HEK293 (cell line): ENCODE measurements at regions not wholly inside any gene's neighbourhood (a gene's known extent, or its start where the extent isn't known, plus 50 kb on each side); places are given as distances from the start of the nearest gene placed in this dataset.
A peak's percentile ranks its signal among the peaks of the same experiment; 100 is the strongest.

Source experiments
- CTCF ChIA-PET: fragments of 350-600 bp; formaldehyde crosslinking; extraction: SDS; loops from one replicate; lab custom pipeline; 2021; ENCODE audit warnings: antibody characterized with exemption; lab: Yijun Ruan, JAX
- POLR2A ChIA-PET: fragments of 300-600 bp; formaldehyde crosslinking; extraction: SDS; loops from one replicate; lab custom pipeline; 2020; ENCODE audit warnings: antibody characterized with exemption, inconsistent platforms; lab: Yijun Ruan, JAX
- H3K27ac ChIP-seq: fragments of 200-500 bp; sonication (Bioruptor generic); 2 replicates; pipeline ENCODE4 v1.5.1; 2014; ENCODE audit warnings: low read depth, low read length, control low read depth, inconsistent platforms; ENCODE audit errors: extremely low read depth
- H3K36me3 ChIP-seq, 2 experiments: fragments of 200-500 bp in 1 of 2; sonication (Bioruptor generic) in 1 of 2; 1 replicate in 1 of 2; 2 replicates in 1 of 2; pipeline ENCODE4 v1.5.1; 2014 to 2017; ENCODE audit warnings: inconsistent platforms in 2 of 2, low read length in 2 of 2; ENCODE audit not compliant: control insufficient read depth in 2 of 2, insufficient read depth in 1 of 2
- H3K4me1 ChIP-seq: fragments of 200-500 bp; sonication (Bioruptor generic); 2 replicates; pipeline ENCODE4 v1.5.1; 2014; ENCODE audit warnings: mild to moderate bottlenecking, low read length, inconsistent platforms; ENCODE audit not compliant: control insufficient read depth, insufficient read depth
- H3K4me3 ChIP-seq: 2 replicates; pipeline ENCODE4 v1.5.1; 2011; ENCODE audit warnings: low read depth, mild to moderate bottlenecking, control low read depth, low read length, moderate library complexity
- H3K9me3 ChIP-seq: fragments of 200-500 bp; sonication (Bioruptor generic); 2 replicates; pipeline ENCODE4 v1.5.1; 2014; ENCODE audit warnings: low read depth, low read length, inconsistent platforms; ENCODE audit not compliant: control insufficient read depth, insufficient read depth
- MYNN ChIP-seq: fragments of 450-650 bp; formaldehyde crosslinking; IDR thresholded peaks from 2 replicates; pipeline ENCODE4 v1.5.1; 2016; ENCODE audit warnings: missing biosample characterization, missing genetic modification characterization, borderline replicate concordance
- REPIN1 ChIP-seq: fragments of 450-650 bp; formaldehyde crosslinking; IDR thresholded peaks from 2 replicates; pipeline ENCODE4 v1.5.1; 2017; ENCODE audit warnings: missing biosample characterization, missing genetic modification characterization, low read depth
- SETDB1 ChIP-seq: IDR thresholded peaks from one replicate; pipeline ENCODE4 v1.6.1; 2017; ENCODE audit warnings: mild to moderate bottlenecking, low read length, moderate library complexity, mixed read lengths; ENCODE audit not compliant: insufficient read length
- WT1 ChIP-seq: fragments of 450-650 bp; formaldehyde crosslinking; IDR thresholded peaks from 2 replicates; pipeline ENCODE4 v1.5.1; 2016; ENCODE audit warnings: missing biosample characterization, missing genetic modification characterization
- ZBTB17 ChIP-seq: fragments of 450-650 bp; formaldehyde crosslinking; IDR thresholded peaks from 2 replicates; pipeline ENCODE4 v1.5.1; 2016; ENCODE audit warnings: missing biosample characterization, missing genetic modification characterization
- ZEB2 ChIP-seq: fragments of 450-650 bp; formaldehyde crosslinking; IDR thresholded peaks from 2 replicates; pipeline ENCODE4 v1.5.1; 2016; ENCODE audit warnings: missing biosample characterization, missing genetic modification characterization
- ZFHX2 ChIP-seq: fragments of 450-650 bp; formaldehyde crosslinking; conservative IDR thresholded peaks from 2 replicates; pipeline ENCODE4 v1.5.1; 2016; ENCODE audit warnings: missing biosample characterization, missing genetic modification characterization
- ZNF114 ChIP-seq: fragments of 450-650 bp; formaldehyde crosslinking; IDR thresholded peaks from 2 replicates; pipeline ENCODE4 v1.5.0; 2017; ENCODE audit warnings: missing biosample characterization, missing genetic modification characterization
- ZNF140 ChIP-seq: fragments of 450-650 bp; formaldehyde crosslinking; IDR thresholded peaks from 2 replicates; pipeline ENCODE4 v1.5.1; 2016; ENCODE audit warnings: missing biosample characterization, missing genetic modification characterization
- ZNF175 ChIP-seq: fragments of 450-650 bp; formaldehyde crosslinking; IDR thresholded peaks from 2 replicates; pipeline ENCODE4 v1.5.1; 2016; ENCODE audit warnings: missing biosample characterization, missing genetic modification characterization
- ZNF23 ChIP-seq: fragments of 450-650 bp; formaldehyde crosslinking; IDR thresholded peaks from 2 replicates; pipeline ENCODE4 v1.5.1; 2016; ENCODE audit warnings: missing biosample characterization, missing genetic modification characterization, borderline replicate concordance
- ZNF239 ChIP-seq: fragments of 450-650 bp; formaldehyde crosslinking; IDR thresholded peaks from 2 replicates; pipeline ENCODE4 v1.5.1; 2016; ENCODE audit warnings: missing biosample characterization, missing genetic modification characterization
- ZNF416 ChIP-seq: fragments of 450-650 bp; formaldehyde crosslinking; IDR thresholded peaks from 2 replicates; pipeline ENCODE4 v1.5.1; 2016; ENCODE audit warnings: missing biosample characterization, missing genetic modification characterization
- ZNF48 ChIP-seq: fragments of 450-650 bp; formaldehyde crosslinking; IDR thresholded peaks from 2 replicates; pipeline ENCODE4 v1.5.1; 2016; ENCODE audit warnings: missing biosample characterization, missing genetic modification characterization
- ZNF571 ChIP-seq: fragments of 450-650 bp; formaldehyde crosslinking; IDR thresholded peaks from 2 replicates; pipeline ENCODE4 v1.5.0; 2017; ENCODE audit warnings: missing biosample characterization, missing genetic modification characterization
- ZNF610 ChIP-seq: fragments of 450-650 bp; formaldehyde crosslinking; IDR thresholded peaks from 2 replicates; pipeline ENCODE4 v1.5.1; 2016; ENCODE audit warnings: missing biosample characterization, missing genetic modification characterization, borderline replicate concordance
- ZNF624 ChIP-seq: fragments of 450-650 bp; formaldehyde crosslinking; IDR thresholded peaks from 2 replicates; pipeline ENCODE4 v1.5.1; 2017; ENCODE audit warnings: missing biosample characterization, missing genetic modification characterization
- ZNF629 ChIP-seq: fragments of 450-650 bp; formaldehyde crosslinking; IDR thresholded peaks from 2 replicates; pipeline ENCODE4 v1.5.1; 2017; ENCODE audit warnings: missing biosample characterization, missing genetic modification characterization
- ZNF660 ChIP-seq: fragments of 450-650 bp; IDR thresholded peaks from 2 replicates; pipeline ENCODE4 v1.5.1; 2018; ENCODE audit warnings: missing biosample characterization, mild to moderate bottlenecking, missing genetic modification characterization
- ZNF76 ChIP-seq: fragments of 450-650 bp; formaldehyde crosslinking; IDR thresholded peaks from 2 replicates; pipeline ENCODE4; 2016; ENCODE audit warnings: low read depth, missing biosample characterization, missing genetic modification characterization, borderline replicate concordance
- ZNF777 ChIP-seq: fragments of 450-650 bp; formaldehyde crosslinking; IDR thresholded peaks from 2 replicates; pipeline ENCODE4 v1.5.1; 2017; ENCODE audit warnings: missing biosample characterization, missing genetic modification characterization, borderline replicate concordance
- TF ChIP-seq, protein P1 (sequence below): fragments of 450-650 bp; formaldehyde crosslinking; IDR thresholded peaks from 2 replicates; pipeline ENCODE4 v1.5.1; 2017; ENCODE audit warnings: missing biosample characterization, missing genetic modification characterization
- TF ChIP-seq, protein P2 (sequence below): fragments of 450-650 bp; formaldehyde crosslinking; IDR thresholded peaks from 2 replicates; pipeline ENCODE4 v1.5.1; 2016; ENCODE audit warnings: missing biosample characterization, missing genetic modification characterization
- TF ChIP-seq, protein P3 (sequence below): fragments of 450-650 bp; formaldehyde crosslinking; IDR thresholded peaks from 2 replicates; pipeline ENCODE4 v1.5.1; 2017; ENCODE audit warnings: missing biosample characterization, missing genetic modification characterization
- TF ChIP-seq, protein P4 (sequence below): fragments of 450-650 bp; formaldehyde crosslinking; IDR thresholded peaks from 2 replicates; pipeline ENCODE4 v1.5.1; 2016; ENCODE audit warnings: missing biosample characterization, missing genetic modification characterization
- TF ChIP-seq, protein P5 (sequence below): fragments of 450-650 bp; formaldehyde crosslinking; IDR thresholded peaks from 2 replicates; pipeline ENCODE4 v1.5.1; 2016; ENCODE audit warnings: missing biosample characterization, missing genetic modification characterization

DNA sequence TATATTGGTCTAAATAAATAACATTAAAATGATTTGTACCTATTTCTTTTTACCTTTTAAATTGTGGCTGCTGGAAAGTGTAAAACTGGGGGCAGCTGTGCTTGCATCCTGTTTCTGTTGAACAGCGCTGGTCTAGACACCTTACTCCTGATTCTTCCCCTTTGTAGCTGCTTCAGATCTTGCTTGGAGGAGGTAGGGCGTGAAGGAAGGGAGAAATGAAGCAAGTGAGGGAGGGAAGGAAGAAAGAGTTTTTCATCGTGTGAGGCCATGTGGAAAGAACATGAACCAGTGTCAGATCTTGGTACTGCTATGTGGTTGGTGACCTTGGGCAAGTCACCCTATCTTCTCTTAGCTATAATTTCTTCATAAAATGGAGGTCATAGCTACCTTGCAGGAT lies 89.0 kb upstream of the SEC11C start (continued):
- TF ChIP-seq ZNF629 (tag by site-specific recombination) (no peak), ZNF114 (no peak), ZNF239 (tag by site-specific recombination) (no peak), WT1 (tag by site-specific recombination) (no peak), ZNF777 (tag by site-specific recombination) (no peak), ZNF140 (no peak)
- TF ChIP-seq, protein P1, sequence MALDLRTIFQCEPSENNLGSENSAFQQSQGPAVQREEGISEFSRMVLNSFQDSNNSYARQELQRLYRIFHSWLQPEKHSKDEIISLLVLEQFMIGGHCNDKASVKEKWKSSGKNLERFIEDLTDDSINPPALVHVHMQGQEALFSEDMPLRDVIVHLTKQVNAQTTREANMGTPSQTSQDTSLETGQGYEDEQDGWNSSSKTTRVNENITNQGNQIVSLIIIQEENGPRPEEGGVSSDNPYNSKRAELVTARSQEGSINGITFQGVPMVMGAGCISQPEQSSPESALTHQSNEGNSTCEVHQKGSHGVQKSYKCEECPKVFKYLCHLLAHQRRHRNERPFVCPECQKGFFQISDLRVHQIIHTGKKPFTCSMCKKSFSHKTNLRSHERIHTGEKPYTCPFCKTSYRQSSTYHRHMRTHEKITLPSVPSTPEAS (tag by site-specific recombination): no peak

DNA sequence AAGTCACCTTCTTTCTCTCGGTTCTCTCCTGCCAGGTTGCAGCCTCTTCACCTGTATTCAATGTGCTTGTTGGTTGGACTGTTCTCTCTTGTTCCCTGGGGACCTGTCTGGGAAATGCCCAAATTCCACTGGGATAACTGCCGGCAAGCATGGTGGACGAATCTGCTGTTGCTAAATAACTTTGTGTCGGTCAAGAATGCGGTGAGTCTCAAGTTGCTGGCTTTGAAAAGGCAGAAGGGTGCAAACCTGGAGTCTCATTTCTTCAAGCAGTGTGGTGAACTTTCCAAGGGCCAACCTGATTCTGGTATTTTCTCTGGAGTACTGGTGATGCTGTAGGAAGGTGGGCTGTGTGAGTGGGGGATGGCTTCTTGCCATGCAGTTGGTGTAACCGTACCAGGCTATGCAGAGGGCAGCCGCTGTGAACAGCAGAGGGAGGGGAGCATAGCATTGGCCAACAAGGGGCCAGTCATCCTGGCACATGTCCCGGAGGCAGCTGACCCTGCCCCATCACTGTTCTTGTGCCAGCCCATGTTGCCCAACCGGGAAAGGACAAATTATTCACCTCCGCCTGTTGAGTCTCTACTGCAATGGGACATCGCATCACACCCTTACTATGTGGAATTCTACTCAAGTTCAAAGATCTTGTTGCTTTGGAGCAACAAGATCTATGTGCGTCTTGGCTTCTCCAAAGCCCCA lies 88.1 kb upstream of the SEC11C start:
- Histone ChIP-seq H3K9me3 (no peaks in the 10 kb centered on the region), H3K4me3 (no peak overlapping the region), H3K27ac (no peak overlapping the region), H3K4me1 (peaks cover 29% of the 10 kb centered on the region), H3K36me3 (no peaks in the 10 kb centered on the region)
- CTCF ChIA-PET: interaction anchor here (1.0 kb wide), 1 partner anchor 8 kb away, joined by 3 read pairs; no protein-coding TSS in a partner anchor
- TF ChIP-seq ZFHX2 (tag by site-specific recombination): peak; percentile 36
- TF ChIP-seq, protein P2, sequence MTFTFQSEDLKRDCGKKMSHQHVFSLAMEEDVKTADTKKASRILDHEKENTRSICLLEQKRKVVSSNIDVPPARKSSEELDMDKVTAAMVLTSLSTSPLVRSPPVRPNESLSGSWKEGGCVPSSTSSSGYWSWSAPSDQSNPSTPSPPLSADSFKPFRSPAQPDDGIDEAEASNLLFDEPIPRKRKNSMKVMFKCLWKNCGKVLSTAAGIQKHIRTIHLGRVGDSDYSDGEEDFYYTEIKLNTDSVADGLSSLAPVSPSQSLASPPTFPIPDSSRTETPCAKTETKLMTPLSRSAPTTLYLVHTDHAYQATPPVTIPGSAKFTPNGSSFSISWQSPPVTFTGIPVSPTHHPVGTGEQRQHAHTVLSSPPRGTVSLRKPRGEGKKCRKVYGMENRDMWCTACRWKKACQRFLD: no peak
- POLR2A ChIA-PET: no interaction called here

DNA sequence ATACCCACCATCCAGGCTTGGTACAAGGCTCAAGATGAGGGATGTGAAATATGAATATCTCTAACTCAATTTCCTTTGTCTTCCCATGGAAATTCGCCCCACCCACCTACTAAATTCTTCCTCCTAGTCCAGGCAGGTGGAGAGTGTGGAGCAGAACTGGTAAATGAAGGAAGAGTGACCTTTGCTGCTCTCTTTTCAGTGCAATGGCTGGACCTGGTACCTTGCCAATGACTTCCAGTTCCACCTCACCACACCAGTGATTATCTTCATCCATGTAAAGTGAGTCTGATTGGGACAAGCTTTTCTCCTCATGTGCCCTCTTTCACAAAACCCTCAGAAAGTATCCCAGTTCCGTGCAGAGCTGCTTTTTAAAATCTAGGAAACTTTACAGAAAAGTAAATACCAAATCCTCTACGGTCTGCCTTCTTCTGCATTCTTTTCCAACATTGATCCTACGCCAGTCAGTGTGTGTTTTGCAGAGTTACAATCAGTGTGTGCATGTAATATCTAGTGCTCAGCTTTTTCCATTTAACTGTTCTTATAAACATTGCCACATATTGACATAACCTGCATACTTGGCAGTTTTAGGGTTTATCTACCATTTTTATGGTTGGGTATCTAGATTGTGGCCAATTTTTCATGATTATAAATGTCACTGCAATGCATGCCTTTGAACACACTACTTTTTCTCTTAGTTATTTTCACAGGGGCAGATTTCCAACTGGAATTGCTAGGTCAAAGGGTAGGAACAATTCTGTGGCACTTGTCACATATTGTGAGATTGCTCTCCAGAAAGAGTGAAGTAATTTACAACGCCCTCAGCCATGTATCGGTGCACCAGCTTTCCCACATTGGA lies 86.5 kb upstream of the SEC11C start:
- ChIA-PET POLR2A (no interaction called here), CTCF (interaction anchor here (0.6 to 1.0 kb wide), 6 partner anchors 11 to 284 kb away, joined by 3 to 4 read pairs (median 3); no protein-coding TSS in a partner anchor)
- Histone ChIP-seq H3K27ac (peak overlapping the region; percentile 54; the same call in 1 of the 2 replicates), H3K9me3 (no peaks in the 10 kb centered on the region), H3K4me1 (peaks cover 29% of the 10 kb centered on the region), H3K36me3 (no peaks in the 10 kb centered on the region), H3K4me3 (no peak overlapping the region)
- TF ChIP-seq, protein P3, sequence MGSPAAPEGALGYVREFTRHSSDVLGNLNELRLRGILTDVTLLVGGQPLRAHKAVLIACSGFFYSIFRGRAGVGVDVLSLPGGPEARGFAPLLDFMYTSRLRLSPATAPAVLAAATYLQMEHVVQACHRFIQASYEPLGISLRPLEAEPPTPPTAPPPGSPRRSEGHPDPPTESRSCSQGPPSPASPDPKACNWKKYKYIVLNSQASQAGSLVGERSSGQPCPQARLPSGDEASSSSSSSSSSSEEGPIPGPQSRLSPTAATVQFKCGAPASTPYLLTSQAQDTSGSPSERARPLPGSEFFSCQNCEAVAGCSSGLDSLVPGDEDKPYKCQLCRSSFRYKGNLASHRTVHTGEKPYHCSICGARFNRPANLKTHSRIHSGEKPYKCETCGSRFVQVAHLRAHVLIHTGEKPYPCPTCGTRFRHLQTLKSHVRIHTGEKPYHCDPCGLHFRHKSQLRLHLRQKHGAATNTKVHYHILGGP (tag by site-specific recombination): 0 out of 2 replicates have a peak, but pooled peaks have one; percentile 33
- TF ChIP-seq ZNF175 (tag by site-specific recombination) (no peak), ZBTB17 (tag by site-specific recombination) (no peak), ZNF777 (tag by site-specific recombination) (no peak), ZEB2 (tag by site-specific recombination) (no peak), WT1 (tag by site-specific recombination) (no peak), ZNF48 (no peak), ZNF416 (no peak), REPIN1 (no peak), ZNF23 (tag by site-specific recombination) (no peak), ZNF571 (tag by site-specific recombination) (no peak), SETDB1 (no peak), MYNN (tag by site-specific recombination) (no peak), ZNF76 (tag by site-specific recombination) (no peak), ZNF624 (no peak), ZNF660 (no peak), ZNF610 (peak; percentile 42; the same call in 1 of the 2 replicates)
- TF ChIP-seq, protein P4, sequence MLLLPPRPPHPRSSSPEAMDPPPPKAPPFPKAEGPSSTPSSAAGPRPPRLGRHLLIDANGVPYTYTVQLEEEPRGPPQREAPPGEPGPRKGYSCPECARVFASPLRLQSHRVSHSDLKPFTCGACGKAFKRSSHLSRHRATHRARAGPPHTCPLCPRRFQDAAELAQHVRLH (tag by site-specific recombination): peak; percentile 98
- TF ChIP-seq, protein P5, sequence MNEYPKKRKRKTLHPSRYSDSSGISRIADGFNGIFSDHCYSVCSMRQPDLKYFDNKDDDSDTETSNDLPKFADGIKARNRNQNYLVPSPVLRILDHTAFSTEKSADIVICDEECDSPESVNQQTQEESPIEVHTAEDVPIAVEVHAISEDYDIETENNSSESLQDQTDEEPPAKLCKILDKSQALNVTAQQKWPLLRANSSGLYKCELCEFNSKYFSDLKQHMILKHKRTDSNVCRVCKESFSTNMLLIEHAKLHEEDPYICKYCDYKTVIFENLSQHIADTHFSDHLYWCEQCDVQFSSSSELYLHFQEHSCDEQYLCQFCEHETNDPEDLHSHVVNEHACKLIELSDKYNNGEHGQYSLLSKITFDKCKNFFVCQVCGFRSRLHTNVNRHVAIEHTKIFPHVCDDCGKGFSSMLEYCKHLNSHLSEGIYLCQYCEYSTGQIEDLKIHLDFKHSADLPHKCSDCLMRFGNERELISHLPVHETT (tag by site-specific recombination): no peak
